HuH-7.5 (cell line): ENCODE measurements at regions not wholly inside any gene's neighbourhood (a gene's known extent, or its start where the extent isn't known, plus 50 kb on each side); places are given as distances from the start of the nearest gene placed in this dataset.

Source experiments
- DNase-seq: peaks from one replicate; pipeline ENCODE4 v3.0.0; 2011; ENCODE audit warnings: low spot score

DNA sequence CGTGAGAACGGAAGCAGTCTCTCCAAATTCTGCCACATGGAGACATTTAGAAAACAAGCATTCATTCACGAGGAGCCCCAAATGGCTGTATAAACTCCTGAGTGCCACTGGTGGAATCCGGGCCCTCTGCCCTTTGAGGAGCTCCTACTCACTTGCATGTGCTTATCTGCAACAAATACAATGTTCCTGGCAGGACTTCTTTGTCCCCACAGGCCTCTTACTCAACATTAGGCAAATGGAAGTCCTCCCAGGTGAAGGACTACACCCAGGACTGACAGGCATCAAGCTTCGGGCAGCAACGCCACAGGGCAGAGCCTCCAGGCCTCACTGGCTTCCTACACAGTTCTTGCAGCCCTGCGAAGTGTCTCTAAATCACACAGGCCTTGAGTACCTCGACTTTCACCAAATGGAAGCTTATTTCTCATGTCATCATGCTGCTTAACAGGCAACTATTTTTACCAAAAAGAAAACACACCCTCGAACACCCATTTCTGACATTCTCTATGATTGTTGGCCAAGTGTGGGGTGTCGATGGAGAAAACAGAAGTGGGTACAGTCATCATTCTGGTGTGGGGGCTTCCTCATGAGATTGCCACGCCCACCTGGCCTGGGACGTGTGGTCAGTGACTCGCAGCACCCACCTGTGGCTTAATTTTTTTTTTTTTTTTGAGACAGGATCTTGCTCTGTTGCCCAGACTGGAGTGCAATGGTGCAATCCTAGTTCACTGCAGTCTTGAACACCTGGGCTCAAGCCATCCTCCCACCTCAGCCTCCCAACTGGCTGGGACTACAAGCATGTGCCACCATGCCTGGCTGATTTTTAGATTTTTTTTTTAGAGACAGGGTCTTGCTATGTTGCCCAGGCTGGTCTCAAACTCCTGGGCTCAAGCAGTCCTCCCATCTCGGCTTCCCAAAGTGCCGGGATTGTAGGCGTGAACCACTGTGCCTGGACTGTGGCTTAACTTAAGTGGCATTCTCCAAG, 186.8 kb upstream of the GLI2 start:
- no peak for DNase-seq

DNA sequence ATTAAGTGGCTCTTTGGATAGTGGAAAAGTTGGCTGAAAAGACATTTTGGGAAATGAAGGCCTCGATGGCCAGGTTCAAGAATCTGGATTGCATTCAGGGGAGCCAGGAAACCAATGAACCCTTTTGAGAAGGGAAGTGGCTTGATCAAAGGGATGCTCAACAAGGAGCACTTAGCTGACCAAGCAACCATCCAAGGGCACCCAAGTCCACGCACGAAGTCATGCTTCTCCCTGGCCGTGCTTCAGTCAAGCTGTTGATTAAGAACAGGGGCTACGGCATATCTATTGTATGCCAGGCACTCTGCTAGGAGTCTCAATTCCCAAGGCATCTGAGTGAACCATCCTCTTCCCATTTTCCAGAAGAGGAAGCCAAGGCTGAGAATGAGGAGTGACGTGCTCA, 185.8 kb upstream of the GLI2 start:
- no peak for DNase-seq

DNA sequence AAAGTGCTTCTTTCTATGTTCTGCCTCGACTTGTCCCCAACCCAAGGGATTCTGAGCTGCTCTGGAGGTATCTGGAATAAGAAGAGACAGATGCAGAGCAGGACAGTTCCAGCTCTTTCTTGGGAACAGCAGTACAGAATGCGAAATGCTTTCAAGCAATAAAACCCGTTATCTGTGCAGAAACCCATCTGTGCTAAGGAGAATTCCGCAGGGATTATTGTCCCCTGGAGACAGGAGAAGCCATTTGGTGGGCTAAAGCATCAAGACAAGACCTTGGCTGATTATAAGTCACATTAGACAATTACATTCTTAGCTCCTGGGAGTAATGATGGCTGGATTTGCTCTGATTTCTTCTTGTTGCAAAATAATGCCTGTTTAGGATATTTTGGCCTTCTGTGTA, 185.4 kb upstream of the GLI2 start:
- DNase-seq: no peak

DNA sequence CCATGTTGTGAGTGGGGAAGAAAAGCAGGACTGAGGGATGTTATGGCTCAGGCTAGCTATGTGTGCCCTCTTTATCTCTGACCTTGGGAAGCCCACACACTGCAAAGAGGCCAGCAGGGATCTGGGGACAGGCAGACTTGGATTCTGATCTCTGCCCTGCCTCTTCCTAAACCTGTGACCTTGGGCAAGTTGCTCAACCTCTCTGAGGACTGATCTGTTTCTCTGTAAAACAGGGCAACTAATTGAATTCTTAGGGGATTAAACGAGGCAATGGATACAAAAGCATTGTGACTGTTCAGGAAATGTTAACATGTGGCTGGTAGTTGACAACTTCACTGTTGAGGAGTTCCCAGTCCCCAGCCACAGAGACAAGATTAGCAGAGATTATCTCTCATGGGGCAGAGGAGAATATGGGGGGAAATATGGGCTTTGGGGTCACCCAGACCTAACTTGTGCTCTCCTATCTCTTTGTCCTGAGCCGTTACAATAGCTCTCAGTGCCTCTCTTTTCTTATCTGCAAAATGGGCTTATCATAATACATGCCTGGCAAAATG, 184.7 kb upstream of the GLI2 start:
- DNase-seq: no peak

DNA sequence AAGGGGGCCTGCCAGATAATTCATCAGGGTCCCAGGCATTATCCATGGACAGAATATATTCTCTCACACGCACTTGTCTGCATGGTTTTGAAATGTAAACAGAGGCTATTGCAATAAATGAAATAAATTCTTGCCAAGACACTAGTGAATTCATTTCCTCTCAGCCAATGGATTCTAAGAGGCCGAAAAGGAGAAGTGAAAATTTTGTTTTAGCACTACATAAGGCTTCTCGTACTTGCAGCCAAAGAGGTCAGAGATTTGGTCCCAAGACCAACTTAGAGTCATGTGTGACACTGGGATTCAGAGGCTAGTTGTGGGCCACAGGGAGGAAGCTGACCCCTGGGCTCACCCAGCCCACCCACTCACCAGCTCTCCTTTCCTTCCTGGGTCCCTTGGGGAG, 184.1 kb upstream of the GLI2 start:
- DNase-seq: no peak

DNA sequence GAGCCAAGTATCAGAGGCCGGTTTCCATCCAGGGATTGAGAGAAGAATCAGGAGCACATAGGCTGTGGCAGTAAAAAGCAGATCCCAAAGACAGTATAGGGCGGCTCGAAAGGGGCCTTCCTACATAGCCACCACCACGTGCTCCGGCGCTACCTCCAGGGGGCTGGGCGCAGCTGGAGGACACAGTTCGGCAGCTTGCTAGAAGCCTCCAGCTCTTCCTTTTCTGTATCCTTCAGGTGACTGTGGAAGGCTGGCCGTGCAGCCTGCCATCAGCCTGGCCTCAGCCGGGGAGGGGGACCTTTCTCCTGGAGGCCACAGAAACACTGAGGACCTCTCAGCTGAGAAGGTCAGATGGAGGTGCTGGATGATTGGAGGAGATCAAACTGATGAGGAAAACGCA, 183.6 kb upstream of the GLI2 start:
- no peak for DNase-seq

DNA sequence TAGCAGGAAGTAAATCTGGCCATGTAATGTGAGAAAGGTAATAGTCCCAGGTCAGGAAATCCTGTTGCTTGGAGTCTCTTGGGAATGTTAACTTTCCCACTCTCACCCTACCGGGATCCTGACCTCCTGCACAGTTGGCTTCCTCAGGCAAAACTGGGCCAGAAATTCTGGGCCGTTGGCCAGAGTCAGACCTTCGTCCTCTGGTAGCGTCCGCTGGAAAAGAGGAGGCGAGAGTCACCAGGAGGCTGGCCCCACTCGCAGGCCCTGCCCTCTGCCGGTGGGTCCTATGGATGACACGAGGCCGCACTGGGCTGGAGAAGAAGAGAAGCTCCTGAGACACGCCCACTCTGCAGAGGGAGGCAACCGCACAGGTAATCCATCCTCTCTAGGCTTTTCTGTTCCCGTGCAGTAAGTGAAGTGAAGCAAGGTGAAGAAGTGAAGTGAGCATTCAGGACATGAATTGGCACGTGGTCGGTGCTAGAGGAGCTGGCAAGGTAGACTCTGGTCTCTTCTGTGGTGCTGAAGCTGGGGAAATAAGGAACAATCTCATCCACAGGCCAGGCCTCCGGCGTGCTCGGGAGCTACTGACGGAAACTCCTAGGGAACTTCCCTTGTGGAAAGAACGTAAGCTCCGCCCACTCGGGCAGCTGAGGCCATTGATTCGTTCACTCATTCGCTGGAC, 182.7 kb upstream of the GLI2 start:
- peak; percentile 78 for DNase-seq

DNA sequence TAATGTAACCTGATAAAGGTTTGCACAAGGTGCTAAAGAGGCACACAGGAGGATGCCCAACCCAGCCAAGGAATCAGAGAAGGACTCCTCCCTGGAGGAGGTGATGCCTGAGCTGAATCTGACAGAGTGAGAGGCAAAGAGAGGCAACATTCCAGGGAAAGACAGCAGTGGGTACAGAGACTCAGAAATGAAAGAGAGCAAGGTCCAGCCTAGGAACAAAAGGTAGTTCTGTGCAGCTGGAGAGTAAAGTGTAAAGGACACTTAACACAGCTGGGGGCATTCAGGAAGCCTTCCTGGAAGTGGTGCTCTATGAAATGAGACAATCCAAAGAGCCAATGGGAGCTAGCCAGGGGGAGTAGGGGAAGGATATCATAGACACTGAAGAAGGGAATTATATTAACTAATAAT, 181.0 kb upstream of the GLI2 start:
- no peak for DNase-seq

DNA sequence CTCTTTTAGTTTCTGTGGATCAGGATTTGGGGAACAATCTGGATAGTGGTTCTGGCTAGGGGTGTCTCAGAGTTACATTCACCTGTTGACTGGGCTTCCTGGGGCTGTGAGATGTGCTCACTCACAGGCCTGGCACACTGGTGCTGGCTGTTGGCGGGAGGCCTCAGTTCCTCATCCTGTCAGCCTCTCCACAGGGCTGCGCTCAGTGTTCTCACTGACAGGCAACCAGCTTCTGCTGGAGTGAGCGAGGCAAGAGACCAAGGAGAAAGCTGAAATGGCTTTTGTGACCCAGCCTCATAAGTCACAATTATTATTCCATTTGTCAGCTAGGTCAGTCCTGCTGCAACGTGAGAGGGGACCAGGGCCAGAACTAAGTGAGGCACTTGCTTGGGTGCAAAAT, 180.6 kb upstream of the GLI2 start:
- DNase-seq: no peak

DNA sequence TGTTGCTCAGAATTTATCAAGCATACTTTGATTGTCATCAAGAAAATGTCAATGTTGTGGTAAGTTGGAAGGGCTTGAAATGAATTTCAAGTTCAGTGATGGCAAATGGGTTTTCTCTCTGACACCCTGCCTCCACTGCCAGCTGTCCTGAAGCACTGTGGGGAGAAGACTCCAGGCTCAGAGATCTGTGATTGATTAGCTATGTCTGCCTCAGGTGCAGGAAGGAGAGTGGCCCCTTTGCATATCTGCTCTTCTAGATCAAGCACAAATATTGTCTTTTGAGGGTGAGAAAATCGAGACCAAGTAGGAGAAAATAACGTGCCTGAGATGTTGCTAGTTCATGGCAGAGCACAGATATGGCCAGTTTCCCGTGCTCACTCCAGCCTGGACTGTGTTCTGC, 178.8 kb upstream of the GLI2 start:
- no peak for DNase-seq

DNA sequence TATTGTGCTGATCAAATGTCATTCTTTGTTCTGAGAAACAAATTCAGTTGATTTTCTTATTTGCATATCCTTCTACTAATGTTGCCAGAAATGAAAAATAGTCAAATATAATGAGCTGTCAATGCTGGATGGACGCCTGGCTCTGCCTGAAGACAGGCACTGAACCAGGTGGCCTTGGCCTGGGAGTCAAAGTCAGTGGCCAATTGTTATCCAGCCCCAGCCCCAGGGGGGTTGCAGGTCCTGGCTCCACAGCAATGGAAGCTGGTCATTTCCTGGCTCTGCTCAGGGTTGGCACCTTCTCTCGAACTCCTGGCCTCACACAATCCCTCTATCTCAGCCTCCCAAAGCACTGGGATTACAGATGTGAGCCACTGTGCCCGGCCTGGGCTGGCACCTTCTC, 176.8 kb upstream of the GLI2 start:
- no peak for DNase-seq

DNA sequence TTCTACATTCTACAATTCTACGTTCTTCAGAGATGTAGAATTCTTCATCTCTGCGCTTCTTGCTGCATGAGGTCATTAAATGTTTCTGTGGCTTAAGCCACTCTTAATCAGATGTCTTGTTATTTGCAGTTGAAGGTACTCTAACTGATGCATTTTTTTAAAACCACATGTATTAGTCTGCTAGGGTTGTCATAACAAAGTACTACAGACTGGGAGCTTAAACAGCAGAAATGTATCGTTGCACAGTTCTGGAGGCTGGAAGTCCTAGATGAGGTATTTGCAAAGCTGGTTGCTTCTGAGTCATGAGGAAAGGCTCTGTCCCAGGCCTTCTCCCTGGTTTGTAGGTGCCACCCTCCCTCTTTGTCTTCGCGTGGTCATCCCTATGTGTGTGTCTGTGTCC, 176.3 kb upstream of the GLI2 start:
- DNase-seq: no peak

DNA sequence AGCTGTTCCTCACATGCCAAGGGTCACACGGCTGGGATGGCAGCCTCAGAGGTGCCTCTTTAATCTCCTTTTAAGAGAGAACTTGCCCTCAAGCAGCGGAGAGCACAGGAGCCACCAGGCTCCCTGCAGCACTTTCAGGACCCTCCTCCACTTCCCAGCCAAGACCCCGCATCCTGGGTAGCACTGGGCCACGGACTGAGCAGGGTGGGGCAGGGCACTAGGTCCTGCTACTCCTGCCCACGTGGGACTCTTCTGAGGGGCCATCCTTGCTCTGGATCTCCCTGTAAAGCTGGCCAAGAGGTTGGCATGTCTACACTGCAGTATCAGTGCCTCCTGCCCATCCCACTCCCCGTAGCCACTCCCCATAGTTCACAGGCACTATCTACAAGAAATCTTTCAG, 175.3 kb upstream of the GLI2 start:
- no peak for DNase-seq

DNA sequence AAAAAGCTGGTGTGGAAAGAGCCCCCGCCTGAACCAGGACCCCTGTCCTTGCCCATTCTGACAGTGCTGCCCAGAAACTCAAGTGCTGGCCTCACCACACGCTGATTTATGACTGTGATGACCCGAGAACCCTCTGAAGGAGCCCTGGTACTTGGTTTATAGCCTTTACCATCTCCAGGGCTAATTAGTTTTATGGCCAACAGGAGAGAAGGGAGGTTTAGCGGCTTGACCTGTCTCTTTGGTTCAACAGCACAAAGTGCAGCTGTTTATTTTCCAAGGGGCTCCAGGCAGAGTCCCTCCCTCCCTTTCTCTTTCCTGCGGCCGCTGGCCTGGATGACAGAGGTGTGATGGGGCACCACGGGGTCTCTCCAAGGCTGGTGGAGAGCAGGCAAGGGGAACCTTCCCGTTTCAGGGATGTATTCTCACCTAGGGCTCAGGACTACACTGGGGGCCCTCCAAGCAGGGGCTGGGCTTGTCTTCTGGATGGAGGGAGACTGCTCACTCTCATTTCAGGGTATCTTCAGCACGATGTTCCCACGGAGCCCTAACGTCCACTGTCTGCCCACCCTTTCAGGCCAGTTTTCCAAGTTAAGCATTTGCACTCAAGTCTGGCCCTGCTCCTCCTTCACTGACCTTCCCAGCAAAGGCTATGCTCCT, 174.2 kb upstream of the GLI2 start:
- DNase-seq: no peak

DNA sequence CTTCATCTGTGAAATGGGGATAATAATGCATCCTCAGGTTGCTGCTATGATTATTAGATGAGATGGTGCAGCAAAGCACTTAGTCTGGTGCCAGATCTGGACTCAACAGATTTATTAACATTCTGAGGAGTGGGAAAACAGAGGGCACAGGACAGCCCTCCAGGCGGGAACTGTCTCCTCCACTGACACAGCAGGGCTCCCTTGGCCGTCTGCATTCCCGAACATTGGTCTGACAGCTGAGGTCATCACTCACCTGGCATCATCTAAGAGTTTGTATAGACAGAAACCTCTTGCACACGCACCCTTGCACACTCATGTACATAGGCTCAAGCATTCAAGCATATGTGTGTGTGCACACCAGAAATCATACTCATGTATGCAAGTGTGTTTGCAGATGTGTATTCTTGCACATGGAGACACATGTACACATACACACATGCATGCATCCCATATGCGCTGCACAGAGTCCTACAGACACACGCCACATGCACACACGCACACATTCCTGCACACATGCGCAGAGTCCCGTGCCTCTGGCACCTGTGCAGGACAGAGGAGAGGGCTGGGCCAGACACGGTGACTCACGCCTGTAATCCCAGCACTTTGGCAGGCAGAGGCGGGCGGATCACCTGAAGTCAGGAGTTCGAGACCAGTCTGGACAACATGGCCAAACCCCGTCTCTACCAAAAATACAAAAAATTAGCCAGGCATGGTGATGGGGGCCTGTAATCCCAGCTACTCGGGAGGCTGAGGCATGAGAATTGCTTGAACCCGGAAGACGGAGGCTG, 173.3 kb upstream of the GLI2 start:
- DNase-seq: no peak

DNA sequence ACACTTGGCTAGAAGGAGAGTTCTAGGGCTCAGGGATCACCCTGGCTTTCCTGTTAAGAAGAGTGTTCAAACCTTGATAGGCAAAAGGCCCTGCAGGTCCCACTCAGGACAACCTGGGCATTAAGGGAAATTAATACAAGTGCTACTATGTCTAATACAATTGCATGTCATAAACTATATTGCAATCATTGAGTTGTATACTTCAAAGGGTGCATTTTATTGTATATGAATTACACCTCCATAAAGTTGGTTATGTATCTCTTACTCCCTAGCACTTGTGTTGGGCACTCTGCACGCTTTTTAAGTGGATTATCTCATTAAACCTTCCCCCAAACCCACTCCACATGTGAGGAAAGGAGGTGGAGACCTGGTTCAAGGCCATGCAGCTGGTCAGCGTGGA, 172.1 kb upstream of the GLI2 start:
- no peak for DNase-seq

DNA sequence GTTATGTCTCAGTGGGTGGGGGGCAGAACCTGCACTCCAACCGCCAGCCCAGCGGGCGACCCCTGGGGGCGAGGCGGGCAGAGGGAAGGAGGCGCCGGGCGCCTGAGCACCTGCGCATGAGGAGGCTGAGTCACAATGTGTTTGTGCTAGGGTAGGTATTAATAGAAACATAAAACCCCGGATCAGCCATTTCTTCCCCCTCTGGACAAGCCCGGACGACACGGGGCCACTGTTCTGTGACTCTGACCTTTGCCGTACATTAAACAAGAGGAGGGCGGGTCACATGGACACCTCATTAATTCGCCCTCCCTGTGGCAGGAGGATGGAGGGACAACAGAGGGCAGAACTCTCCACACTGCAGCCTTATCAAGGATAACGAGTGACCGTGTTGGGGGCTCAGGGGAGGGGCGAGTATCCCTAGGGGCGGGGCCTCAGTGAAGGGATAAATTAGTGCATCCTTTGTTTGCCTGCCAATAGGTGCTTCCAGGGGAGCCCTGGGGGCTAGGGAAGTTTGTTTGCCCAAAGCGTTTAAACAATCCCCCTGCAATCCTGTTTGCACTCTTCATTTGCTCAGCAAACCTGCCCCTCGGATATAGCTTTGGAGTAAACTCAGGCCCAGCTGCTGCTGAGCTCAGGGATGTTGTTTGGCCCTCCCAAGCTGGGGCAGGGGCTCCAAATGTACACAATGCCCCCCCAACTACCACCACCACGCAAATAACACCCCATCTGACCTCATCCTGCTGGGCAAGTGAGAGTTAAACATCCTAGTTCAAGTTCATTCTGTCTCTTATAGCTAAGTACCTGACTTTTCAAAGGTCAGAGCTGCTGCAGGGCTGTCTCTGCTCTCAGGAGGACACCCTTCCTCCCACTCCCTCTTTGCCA, 171.2 kb upstream of the GLI2 start:
- peak; percentile 67 for DNase-seq

DNA sequence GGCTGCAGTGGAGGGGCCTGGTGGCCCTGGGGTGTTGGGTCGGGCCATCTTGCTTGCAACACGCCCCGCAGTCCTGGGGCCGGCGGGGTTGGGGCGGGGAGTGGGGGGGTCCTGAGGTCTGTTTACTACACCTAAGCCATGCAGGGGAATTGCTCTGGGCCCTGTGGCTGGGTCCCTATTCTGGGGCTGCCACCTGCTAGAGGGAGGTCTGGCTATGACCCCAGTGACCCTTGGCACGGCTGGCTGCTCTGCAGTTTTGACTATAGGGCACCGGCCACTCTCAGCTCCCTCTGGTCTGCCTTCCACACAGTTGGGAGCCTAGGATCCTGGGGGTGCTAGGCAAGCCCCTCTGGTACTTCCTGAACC, 170.6 kb upstream of the GLI2 start:
- DNase-seq: no peak

DNA sequence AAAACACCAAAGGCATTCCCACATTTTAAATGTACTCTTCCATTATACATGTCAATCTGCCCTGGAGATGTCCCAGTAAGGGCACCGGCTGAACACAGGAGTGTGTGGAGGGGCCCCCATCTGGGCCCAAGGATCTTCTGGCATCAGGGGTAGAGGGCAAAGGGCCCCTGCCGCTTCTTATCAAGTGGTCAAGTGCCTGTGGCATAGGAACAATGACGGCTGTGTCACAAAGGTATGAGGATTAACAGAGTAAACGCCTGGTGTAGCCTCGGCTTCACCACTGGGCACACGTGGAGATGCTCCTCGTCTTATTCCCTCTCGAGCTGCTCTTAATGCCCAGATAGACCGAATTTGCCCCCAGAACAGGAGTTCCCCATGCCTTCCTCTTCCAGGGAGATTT, 169.7 kb upstream of the GLI2 start:
- no peak for DNase-seq

DNA sequence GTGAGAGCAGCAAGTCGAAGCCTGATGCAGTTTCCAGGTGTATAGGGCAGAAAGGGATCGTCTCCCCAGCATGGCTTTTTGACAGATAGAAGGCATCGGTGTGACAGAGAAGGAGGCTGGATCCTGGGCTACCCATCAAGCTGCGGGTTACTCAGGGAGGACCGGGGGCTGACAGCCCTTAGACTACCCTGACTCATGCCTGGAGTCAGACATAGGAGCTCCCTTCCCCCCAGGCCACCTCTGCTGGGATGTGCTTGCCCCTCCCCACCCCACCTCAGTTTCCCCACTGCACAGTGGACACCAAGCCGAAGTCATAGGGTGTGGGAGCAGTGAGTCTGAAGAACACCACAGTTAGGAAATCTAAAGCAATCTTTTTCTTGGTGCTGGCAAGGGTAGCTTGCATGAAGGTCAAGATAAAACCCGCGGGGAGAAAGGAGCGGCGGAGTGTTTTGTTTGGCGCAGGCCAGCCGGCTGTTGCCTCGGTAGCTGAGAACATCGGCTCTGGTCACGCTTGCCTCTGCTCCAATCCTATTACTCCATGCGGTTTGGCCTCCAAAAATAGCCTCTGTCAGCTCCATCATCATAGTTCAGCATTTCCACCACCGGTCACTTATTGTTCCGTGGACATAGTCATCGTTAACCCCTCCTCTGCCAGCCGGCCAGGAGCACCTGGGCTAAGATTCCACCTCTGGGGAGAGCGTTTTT, 169.2 kb upstream of the GLI2 start:
- no peak for DNase-seq
